ENCODE measurements at regions not wholly inside any gene's neighbourhood (a gene's known extent, or its start where the extent isn't known, plus 50 kb on each side); places are given as distances from the start of the nearest gene placed in this dataset.

- TF ChIP-seq, protein P1, sequence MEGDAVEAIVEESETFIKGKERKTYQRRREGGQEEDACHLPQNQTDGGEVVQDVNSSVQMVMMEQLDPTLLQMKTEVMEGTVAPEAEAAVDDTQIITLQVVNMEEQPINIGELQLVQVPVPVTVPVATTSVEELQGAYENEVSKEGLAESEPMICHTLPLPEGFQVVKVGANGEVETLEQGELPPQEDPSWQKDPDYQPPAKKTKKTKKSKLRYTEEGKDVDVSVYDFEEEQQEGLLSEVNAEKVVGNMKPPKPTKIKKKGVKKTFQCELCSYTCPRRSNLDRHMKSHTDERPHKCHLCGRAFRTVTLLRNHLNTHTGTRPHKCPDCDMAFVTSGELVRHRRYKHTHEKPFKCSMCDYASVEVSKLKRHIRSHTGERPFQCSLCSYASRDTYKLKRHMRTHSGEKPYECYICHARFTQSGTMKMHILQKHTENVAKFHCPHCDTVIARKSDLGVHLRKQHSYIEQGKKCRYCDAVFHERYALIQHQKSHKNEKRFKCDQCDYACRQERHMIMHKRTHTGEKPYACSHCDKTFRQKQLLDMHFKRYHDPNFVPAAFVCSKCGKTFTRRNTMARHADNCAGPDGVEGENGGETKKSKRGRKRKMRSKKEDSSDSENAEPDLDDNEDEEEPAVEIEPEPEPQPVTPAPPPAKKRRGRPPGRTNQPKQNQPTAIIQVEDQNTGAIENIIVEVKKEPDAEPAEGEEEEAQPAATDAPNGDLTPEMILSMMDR (IDR thresholded peaks at IDR 0.05; ENCODE audit: borderline replicate concordance, control extremely low read depth, extremely low read depth, insufficient read depth, missing control alignments): no peak
- in situ Hi-C loops (cut with MboI; ENCODE audit: low sequenced_read_pairs, unreplicated experiment): no loop called here
- DNase-seq (ENCODE audit: low spot score): no peak
These were observed 982.5 kb downstream of the TTLL7 start for GRCh38 chr1:83016354-83016849.

- DNase-seq (ENCODE audit: low spot score): no peak
- in situ Hi-C loops (cut with MboI; ENCODE audit: low sequenced_read_pairs, unreplicated experiment): no loop called here
- TF ChIP-seq, protein P1 (IDR thresholded peaks at IDR 0.05; ENCODE audit: borderline replicate concordance, control extremely low read depth, extremely low read depth, insufficient read depth, missing control alignments): no peak
These were observed 983.8 kb downstream of the TTLL7 start for GRCh38 chr1:83015163-83015562.

GRCh38 chr1:83012950-83013349, 986.0 kb downstream of the TTLL7 start:
- no peak for DNase-seq (ENCODE audit: low spot score)
- TF ChIP-seq, protein P1 (IDR thresholded peaks at IDR 0.05; ENCODE audit: borderline replicate concordance, control extremely low read depth, extremely low read depth, insufficient read depth, missing control alignments): no peak
- in situ Hi-C loops (cut with MboI; ENCODE audit: low sequenced_read_pairs, unreplicated experiment): no loop called here

GRCh38 chr1:83011265-83011664, 987.7 kb downstream of the TTLL7 start:
- no peak for DNase-seq (ENCODE audit: low spot score)
- in situ Hi-C loops (cut with MboI; ENCODE audit: low sequenced_read_pairs, unreplicated experiment): no loop called here
- TF ChIP-seq, protein P1 (IDR thresholded peaks at IDR 0.05; ENCODE audit: borderline replicate concordance, control extremely low read depth, extremely low read depth, insufficient read depth, missing control alignments): no peak

- in situ Hi-C loops (cut with MboI; ENCODE audit: low sequenced_read_pairs, unreplicated experiment): no loop called here
- TF ChIP-seq, protein P1 (IDR thresholded peaks at IDR 0.05; ENCODE audit: borderline replicate concordance, control extremely low read depth, extremely low read depth, insufficient read depth, missing control alignments): no peak
- DNase-seq (ENCODE audit: low spot score): no peak
These were observed 992.7 kb downstream of the TTLL7 start for GRCh38 chr1:83006271-83006670.

DNA sequence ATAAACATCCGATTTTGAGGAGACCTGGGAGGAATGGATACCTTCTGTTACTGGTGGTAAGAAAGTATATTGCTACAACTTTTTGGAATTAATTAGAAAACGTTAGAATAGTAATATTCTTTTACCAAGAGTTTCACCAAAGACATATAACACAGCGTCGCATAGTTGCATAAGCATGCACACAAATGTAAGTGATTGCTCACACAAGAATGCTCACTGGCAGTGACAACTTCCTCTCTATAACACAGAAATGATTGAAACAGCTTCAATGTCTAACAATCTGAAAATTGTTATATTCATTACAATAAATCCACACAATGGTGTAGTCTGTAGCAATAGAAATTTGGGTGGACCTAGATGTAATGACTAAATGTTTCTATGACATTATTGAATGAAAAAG, 998.6 kb downstream of the TTLL7 start:
- TF ChIP-seq, protein P1 (IDR thresholded peaks at IDR 0.05; ENCODE audit: borderline replicate concordance, control extremely low read depth, extremely low read depth, insufficient read depth, missing control alignments): no peak
- in situ Hi-C loops (cut with MboI; ENCODE audit: low sequenced_read_pairs, unreplicated experiment): no loop called here

GRCh38 chr1:82995951-82996350, 1003.0 kb downstream of the TTLL7 start:
- TF ChIP-seq, protein P1 (IDR thresholded peaks at IDR 0.05; ENCODE audit: borderline replicate concordance, control extremely low read depth, extremely low read depth, insufficient read depth, missing control alignments): no peak
- no peak for DNase-seq (ENCODE audit: low spot score)
- in situ Hi-C loops (cut with MboI; ENCODE audit: low sequenced_read_pairs, unreplicated experiment): no loop called here

More for the DNA sequence above, 998.6 kb downstream of the TTLL7 start:
- DNase-seq (ENCODE audit: low spot score): no peak
